GM23338 (cell line): ENCODE measurements at regions not wholly inside any gene's neighbourhood (a gene's known extent, or its start where the extent isn't known, plus 50 kb on each side); places are given as distances from the start of the nearest gene placed in this dataset.

Experiments used
- ATAC-seq: fragments of 200-7000 bp; cut with Tn5 transposase; 3 replicates; pipeline ENCODE4 v1.9.1; 2020
- DNase-seq: peaks from one replicate; pipeline ENCODE4 v3.0.0-alpha.2; 2015; ENCODE audit warnings: low spot score
- H2AFZ ChIP-seq: fragments of 200-600 bp; sonication (generic); 2 replicates; pipeline ENCODE4 v1.8.0; 2016; ENCODE audit warnings: antibody characterized with exemption, mild to moderate bottlenecking, moderate library complexity
- H3F3A ChIP-seq: fragments of 200-600 bp; sonication (generic); replicated peaks from 2 replicates; pipeline ENCODE4 v1.8.0; 2017; ENCODE audit warnings: antibody characterized with exemption, mixed run types, low read depth
- H3K27ac ChIP-seq: fragments of 200-600 bp; sonication (generic); 2 replicates; pipeline ENCODE4 v1.6.1; 2016; ENCODE audit warnings: low read depth
- H3K27me3 ChIP-seq: fragments of 200-600 bp; sonication (generic); 2 replicates; pipeline ENCODE4 v1.8.0; 2016; ENCODE audit warnings: mild to moderate bottlenecking, mixed run types, moderate library complexity; ENCODE audit not compliant: insufficient read depth
- H3K36me3 ChIP-seq: fragments of 200-600 bp; sonication (generic); 2 replicates; pipeline ENCODE4 v1.8.0; 2016; ENCODE audit warnings: mild to moderate bottlenecking; ENCODE audit not compliant: insufficient read depth
- H3K4me1 ChIP-seq: fragments of 200-600 bp; sonication (generic); 2 replicates; pipeline ENCODE4 v1.8.0; 2016; ENCODE audit warnings: mild to moderate bottlenecking, moderate library complexity; ENCODE audit not compliant: insufficient read depth
- H3K4me2 ChIP-seq: fragments of 200-600 bp; sonication (generic); 2 replicates; pipeline ENCODE4 v1.7.1; 2017; ENCODE audit warnings: mixed run types
- H3K4me3 ChIP-seq: fragments of 200-600 bp; sonication (generic); 2 replicates; pipeline ENCODE4 v1.6.1; 2016; ENCODE audit warnings: mixed run types
- H3K79me2 ChIP-seq: fragments of 200-600 bp; sonication (generic); replicated peaks from 2 replicates; pipeline ENCODE4 v1.8.0; 2017; ENCODE audit warnings: mild to moderate bottlenecking; ENCODE audit not compliant: insufficient read depth
- H3K9me2 ChIP-seq: fragments of 200-600 bp; sonication (generic); 2 replicates; pipeline ENCODE4 v1.8.0; 2017; ENCODE audit not compliant: insufficient read depth
- H4K20me1 ChIP-seq: fragments of 200-600 bp; sonication (generic); replicated peaks from 2 replicates; pipeline ENCODE4 v1.8.0; 2017; ENCODE audit warnings: mild to moderate bottlenecking; ENCODE audit not compliant: insufficient read depth
- H3K27ac Mint-ChIP-seq: 2 replicates; pipeline ENCODE4 v1.8.0; 2020; ENCODE audit warnings: inconsistent platforms, mild to moderate bottlenecking, moderate library complexity, mixed read lengths
- H3K27me3 Mint-ChIP-seq: 3 replicates; pipeline ENCODE4 v1.8.0; 2022; ENCODE audit warnings: low read depth, mild to moderate bottlenecking, moderate library complexity, mixed read lengths, inconsistent platforms; ENCODE audit not compliant: insufficient read depth, poor library complexity
- H3K36me3 Mint-ChIP-seq: 3 replicates; pipeline ENCODE4 v1.8.0; 2021; ENCODE audit warnings: low read depth, mild to moderate bottlenecking, inconsistent platforms, moderate library complexity, mixed read lengths
- H3K4me1 Mint-ChIP-seq: 3 replicates; pipeline ENCODE4 v1.8.0; 2020; ENCODE audit warnings: mild to moderate bottlenecking, inconsistent platforms, mixed read lengths
- H3K4me3 Mint-ChIP-seq: 3 replicates; pipeline ENCODE4 v1.8.0; 2021; ENCODE audit warnings: moderate library complexity, mild to moderate bottlenecking, inconsistent platforms, mixed read lengths
- H3K9me3 Mint-ChIP-seq: 3 replicates; pipeline ENCODE4 v1.8.0; 2020; ENCODE audit warnings: moderate library complexity, mild to moderate bottlenecking, inconsistent platforms, mixed read lengths
- EZH2 ChIP-seq: fragments of 200-600 bp; sonication (generic); IDR thresholded peaks from one replicate; pipeline ENCODE4 v1.8.0; 2017; ENCODE audit warnings: antibody characterized with exemption, mild to moderate bottlenecking, low read depth; ENCODE audit not compliant: unreplicated experiment
- REST ChIP-seq: IDR thresholded peaks from one replicate; pipeline ENCODE4 v1.6.1; 2018; ENCODE audit warnings: antibody characterized with exemption; ENCODE audit not compliant: unreplicated experiment
- ZNF114 ChIP-seq: fragments of 250-450 bp; sonication (Bioruptor Pico); IDR thresholded peaks from 2 replicates; pipeline ENCODE4 v1.5.0; 2020; ENCODE audit warnings: mild to moderate bottlenecking, moderate library complexity
- TF ChIP-seq, protein P1 (sequence below): fragments of 250-450 bp; sonication (Bioruptor Pico); IDR thresholded peaks from 2 replicates; pipeline ENCODE4 v1.5.0; 2020; ENCODE audit warnings: mild to moderate bottlenecking, moderate library complexity
- TF ChIP-seq, protein P2 (sequence below): IDR thresholded peaks from 2 replicates; pipeline ENCODE4 v1.6.1; 2016; ENCODE audit warnings: antibody characterized with exemption

DNA sequence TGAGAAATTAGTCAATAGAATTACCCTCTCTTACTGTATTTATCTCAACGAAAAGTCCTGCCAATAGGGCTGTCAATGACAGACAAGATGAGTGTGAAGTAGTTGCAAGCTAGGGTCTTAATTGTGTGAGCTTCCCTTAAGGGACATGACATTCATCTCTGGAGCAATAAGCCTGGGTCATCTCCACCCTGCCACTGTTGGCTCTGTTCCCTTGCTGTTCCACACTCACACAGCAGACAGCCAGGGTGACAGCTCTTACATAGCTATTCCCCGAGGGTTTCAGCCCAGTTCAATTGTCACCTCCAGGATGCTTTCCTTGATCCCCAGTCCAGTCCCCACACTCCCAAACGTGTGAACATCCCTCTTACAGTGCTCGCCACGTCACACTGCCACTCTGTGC, 215.0 kb downstream of the NXPE2 start:
- H3K4me1 Mint-ChIP-seq: peaks cover 20% of the 10 kb centered on the region
- H3K4me2 ChIP-seq: no peak overlapping the region
- ATAC-seq: no peak

More for the DNA sequence above, 215.0 kb downstream of the NXPE2 start:
- H3K27ac Mint-ChIP-seq: no peak overlapping the region
- H3K4me3 ChIP-seq: no peak overlapping the region
- H2AFZ ChIP-seq: no peak overlapping the region
- peaks cover 4% of the 10 kb centered on the region for H3K27me3 Mint-ChIP-seq
- H3K36me3 Mint-ChIP-seq: no peaks in the 10 kb centered on the region
- no peaks in the 10 kb centered on the region for H4K20me1 ChIP-seq
- no peaks in the 10 kb centered on the region for H3K27me3 ChIP-seq
- H3K79me2 ChIP-seq: no peaks in the 10 kb centered on the region
- no peaks in the 10 kb centered on the region for H3K9me2 ChIP-seq
- H3K4me1 ChIP-seq: peaks cover 8% of the 10 kb centered on the region
- H3K4me3 Mint-ChIP-seq: no peak overlapping the region
- no peak overlapping the region for H3K27ac ChIP-seq
- no peaks in the 10 kb centered on the region for H3F3A ChIP-seq
- DNase-seq: no peak
- TF ChIP-seq EZH2 (no peak), ZNF114 (CRISPR knock-in tag) (no peak), REST (no peak)
- TF ChIP-seq, protein P1, sequence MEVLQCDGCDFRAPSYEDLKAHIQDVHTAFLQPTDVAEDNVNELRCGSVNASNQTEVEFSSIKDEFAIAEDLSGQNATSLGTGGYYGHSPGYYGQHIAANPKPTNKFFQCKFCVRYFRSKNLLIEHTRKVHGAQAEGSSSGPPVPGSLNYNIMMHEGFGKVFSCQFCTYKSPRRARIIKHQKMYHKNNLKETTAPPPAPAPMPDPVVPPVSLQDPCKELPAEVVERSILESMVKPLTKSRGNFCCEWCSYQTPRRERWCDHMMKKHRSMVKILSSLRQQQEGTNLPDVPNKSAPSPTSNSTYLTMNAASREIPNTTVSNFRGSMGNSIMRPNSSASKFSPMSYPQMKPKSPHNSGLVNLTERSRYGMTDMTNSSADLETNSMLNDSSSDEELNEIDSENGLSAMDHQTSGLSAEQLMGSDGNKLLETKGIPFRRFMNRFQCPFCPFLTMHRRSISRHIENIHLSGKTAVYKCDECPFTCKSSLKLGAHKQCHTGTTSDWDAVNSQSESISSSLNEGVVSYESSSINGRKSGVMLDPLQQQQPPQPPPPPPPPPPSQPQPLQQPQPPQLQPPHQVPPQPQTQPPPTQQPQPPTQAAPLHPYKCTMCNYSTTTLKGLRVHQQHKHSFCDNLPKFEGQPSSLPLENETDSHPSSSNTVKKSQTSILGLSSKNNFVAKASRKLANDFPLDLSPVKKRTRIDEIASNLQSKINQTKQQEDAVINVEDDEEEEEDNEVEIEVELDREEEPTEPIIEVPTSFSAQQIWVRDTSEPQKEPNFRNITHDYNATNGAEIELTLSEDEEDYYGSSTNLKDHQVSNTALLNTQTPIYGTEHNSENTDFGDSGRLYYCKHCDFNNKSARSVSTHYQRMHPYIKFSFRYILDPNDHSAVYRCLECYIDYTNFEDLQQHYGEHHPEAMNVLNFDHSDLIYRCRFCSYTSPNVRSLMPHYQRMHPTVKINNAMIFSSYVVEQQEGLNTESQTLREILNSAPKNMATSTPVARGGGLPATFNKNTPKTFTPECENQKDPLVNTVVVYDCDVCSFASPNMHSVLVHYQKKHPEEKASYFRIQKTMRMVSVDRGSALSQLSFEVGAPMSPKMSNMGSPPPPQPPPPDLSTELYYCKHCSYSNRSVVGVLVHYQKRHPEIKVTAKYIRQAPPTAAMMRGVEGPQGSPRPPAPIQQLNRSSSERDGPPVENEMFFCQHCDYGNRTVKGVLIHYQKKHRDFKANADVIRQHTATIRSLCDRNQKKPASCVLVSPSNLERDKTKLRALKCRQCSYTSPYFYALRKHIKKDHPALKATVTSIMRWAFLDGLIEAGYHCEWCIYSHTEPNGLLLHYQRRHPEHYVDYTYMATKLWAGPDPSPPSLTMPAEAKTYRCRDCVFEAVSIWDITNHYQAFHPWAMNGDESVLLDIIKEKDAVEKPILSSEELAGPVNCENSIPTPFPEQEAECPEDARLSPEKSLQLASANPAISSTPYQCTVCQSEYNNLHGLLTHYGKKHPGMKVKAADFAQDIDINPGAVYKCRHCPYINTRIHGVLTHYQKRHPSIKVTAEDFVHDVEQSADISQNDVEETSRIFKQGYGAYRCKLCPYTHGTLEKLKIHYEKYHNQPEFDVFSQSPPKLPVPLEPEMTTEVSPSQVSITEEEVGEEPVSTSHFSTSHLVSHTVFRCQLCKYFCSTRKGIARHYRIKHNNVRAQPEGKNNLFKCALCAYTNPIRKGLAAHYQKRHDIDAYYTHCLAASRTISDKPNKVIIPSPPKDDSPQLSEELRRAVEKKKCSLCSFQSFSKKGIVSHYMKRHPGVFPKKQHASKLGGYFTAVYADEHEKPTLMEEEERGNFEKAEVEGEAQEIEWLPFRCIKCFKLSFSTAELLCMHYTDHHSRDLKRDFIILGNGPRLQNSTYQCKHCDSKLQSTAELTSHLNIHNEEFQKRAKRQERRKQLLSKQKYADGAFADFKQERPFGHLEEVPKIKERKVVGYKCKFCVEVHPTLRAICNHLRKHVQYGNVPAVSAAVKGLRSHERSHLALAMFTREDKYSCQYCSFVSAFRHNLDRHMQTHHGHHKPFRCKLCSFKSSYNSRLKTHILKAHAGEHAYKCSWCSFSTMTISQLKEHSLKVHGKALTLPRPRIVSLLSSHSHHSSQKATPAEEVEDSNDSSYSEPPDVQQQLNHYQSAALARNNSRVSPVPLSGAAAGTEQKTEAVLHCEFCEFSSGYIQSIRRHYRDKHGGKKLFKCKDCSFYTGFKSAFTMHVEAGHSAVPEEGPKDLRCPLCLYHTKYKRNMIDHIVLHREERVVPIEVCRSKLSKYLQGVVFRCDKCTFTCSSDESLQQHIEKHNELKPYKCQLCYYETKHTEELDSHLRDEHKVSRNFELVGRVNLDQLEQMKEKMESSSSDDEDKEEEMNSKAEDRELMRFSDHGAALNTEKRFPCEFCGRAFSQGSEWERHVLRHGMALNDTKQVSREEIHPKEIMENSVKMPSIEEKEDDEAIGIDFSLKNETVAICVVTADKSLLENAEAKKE (CRISPR knock-in tag): no peak
- TF ChIP-seq, protein P2, sequence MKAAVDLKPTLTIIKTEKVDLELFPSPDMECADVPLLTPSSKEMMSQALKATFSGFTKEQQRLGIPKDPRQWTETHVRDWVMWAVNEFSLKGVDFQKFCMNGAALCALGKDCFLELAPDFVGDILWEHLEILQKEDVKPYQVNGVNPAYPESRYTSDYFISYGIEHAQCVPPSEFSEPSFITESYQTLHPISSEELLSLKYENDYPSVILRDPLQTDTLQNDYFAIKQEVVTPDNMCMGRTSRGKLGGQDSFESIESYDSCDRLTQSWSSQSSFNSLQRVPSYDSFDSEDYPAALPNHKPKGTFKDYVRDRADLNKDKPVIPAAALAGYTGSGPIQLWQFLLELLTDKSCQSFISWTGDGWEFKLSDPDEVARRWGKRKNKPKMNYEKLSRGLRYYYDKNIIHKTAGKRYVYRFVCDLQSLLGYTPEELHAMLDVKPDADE: no peak
- peaks cover 2% of the 10 kb centered on the region; the same call in 1 of the 3 replicates for H3K9me3 Mint-ChIP-seq
- no peaks in the 10 kb centered on the region for H3K36me3 ChIP-seq
